Adipocyte (in vitro differentiated cells): ENCODE measurements at regions not wholly inside any gene's neighbourhood (a gene's known extent, or its start where the extent isn't known, plus 50 kb on each side); places are given as distances from the start of the nearest gene placed in this dataset.
"Not testable (repeated sequence)": the region's sequence is repeated elsewhere in the genome, so short reads cannot be mapped to it uniquely, and the experiment has no call there.

Experiments used
- DNase-seq: peaks from one replicate; pipeline ENCODE4 v3.0.0-alpha.2; 2015; ENCODE audit warnings: low read depth
- H3K27me3 ChIP-seq: replicated peaks from 2 replicates; pipeline ENCODE4 v1.7.0; 2013; ENCODE audit warnings: mild to moderate bottlenecking, low read length, moderate library complexity; ENCODE audit not compliant: control insufficient read depth, insufficient read depth
- H3K36me3 ChIP-seq: 2 replicates; pipeline ENCODE4 v1.7.0; 2013; ENCODE audit warnings: low read length, mild to moderate bottlenecking, moderate library complexity; ENCODE audit not compliant: control insufficient read depth, insufficient read depth, severe bottlenecking
- H3K4me1 ChIP-seq: 2 replicates; pipeline ENCODE4 v1.7.0; 2013; ENCODE audit warnings: mild to moderate bottlenecking, low read length, moderate library complexity; ENCODE audit not compliant: control insufficient read depth, insufficient read depth
- H3K4me3 ChIP-seq: 2 replicates; pipeline ENCODE4 v1.7.0; 2013; ENCODE audit warnings: mild to moderate bottlenecking, low read length, moderate library complexity
- H3K9ac ChIP-seq: 2 replicates; pipeline ENCODE4 v1.7.0; 2013; ENCODE audit warnings: mild to moderate bottlenecking, low read length, moderate library complexity
- H3K9me3 ChIP-seq: 2 replicates; pipeline ENCODE4 v1.7.0; 2013; ENCODE audit warnings: mild to moderate bottlenecking, low read length, moderate library complexity; ENCODE audit not compliant: control insufficient read depth

GRCh38 chr18:52156166-52156565 is 183.8 kb upstream of the DCC start:
- DNase-seq = no peak
- H3K36me3 ChIP-seq = no peaks in the 10 kb centered on the region
- H3K9ac ChIP-seq = no peak overlapping the region
- no peaks in the 10 kb centered on the region for H3K4me1 ChIP-seq
- no peaks in the 10 kb centered on the region for H3K27me3 ChIP-seq
- H3K9me3 ChIP-seq = peaks cover 4% of the 10 kb centered on the region
- no peak overlapping the region for H3K4me3 ChIP-seq

GRCh38 chr18:52160636-52161035 is 179.4 kb upstream of the DCC start:
- no peak overlapping the region for H3K4me3 ChIP-seq
- H3K4me1 ChIP-seq = no peaks in the 10 kb centered on the region
- H3K27me3 ChIP-seq = no peaks in the 10 kb centered on the region
- peak; percentile 13 for DNase-seq
- H3K9ac ChIP-seq = no peak overlapping the region
- H3K36me3 ChIP-seq = no peaks in the 10 kb centered on the region
- peaks cover 25% of the 10 kb centered on the region for H3K9me3 ChIP-seq

DNA sequence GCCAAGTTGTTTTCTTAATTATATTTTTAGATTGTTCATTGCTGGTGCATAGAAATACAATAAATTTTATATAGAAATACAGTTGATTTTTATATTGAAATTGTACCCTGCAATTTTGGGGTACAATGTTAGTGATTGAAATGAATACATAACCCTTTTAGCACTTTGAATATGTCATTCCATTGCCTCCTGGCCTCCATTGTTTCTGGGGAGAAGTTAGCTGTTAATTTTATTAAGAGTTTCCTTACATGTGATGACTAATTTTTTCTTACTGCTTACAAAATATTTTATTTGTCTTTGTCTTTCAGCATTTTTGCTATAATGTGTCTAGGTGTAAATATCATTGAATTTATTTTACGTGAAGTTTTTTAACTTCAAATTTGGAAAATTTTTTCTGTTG is 176.5 kb upstream of the DCC start:
- DNase-seq = no peak
- no peak overlapping the region for H3K9ac ChIP-seq
- no peaks in the 10 kb centered on the region for H3K36me3 ChIP-seq
- H3K27me3 ChIP-seq = no peaks in the 10 kb centered on the region
- no peaks in the 10 kb centered on the region for H3K4me1 ChIP-seq
- H3K9me3 ChIP-seq = peaks cover 25% of the 10 kb centered on the region
- no peak overlapping the region for H3K4me3 ChIP-seq

DNA sequence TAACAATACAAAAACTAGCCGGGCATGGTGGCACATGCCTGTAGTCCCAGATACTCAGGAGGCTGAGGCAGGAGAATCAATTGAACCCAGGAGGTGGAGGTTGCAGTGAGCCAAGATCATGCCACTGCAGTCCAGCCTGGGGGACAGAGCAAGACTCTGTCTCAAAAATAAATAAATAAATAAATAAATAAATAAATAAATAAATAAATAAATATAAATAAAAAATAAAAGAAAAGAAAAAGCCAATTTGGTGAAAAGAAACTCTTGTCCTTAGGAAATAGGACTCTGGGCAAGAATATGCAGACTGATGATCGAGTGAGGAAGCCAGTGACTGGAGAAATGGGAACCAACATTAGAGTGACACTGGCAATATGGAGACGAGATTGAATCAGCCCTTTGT is 171.9 kb upstream of the DCC start:
- not testable (repeated sequence) for H3K4me3 ChIP-seq, DNase-seq

DNA sequence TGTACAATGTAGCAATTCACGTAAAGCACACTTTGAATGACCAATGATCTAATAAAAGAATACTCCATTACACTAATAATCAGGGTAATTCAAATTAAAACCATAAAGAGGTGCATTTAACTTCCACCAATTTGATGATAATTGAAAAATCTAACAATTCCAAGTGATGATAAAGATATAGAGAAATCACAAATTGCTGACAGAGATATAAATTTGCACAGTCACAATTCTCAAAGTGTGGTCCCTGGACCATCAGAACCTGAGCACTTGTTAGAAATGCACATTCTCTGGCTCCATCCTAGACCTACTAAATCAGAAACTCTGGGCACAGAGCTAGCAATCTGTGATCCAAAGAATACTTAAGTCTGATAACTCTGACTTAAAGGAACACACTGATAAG is 165.8 kb upstream of the DCC start:
- no peak for DNase-seq
- no peak overlapping the region for H3K4me3 ChIP-seq
- H3K4me1 ChIP-seq = no peaks in the 10 kb centered on the region
- H3K9me3 ChIP-seq = no peaks in the 10 kb centered on the region
- no peaks in the 10 kb centered on the region for H3K27me3 ChIP-seq
- H3K36me3 ChIP-seq = no peaks in the 10 kb centered on the region
- no peak overlapping the region for H3K9ac ChIP-seq

More for the DNA sequence above, 171.9 kb upstream of the DCC start:
- peaks cover 18% of the 10 kb centered on the region for H3K9me3 ChIP-seq
- not testable (repeated sequence) for H3K4me1 ChIP-seq, H3K36me3 ChIP-seq, H3K27me3 ChIP-seq, H3K9ac ChIP-seq

DNA sequence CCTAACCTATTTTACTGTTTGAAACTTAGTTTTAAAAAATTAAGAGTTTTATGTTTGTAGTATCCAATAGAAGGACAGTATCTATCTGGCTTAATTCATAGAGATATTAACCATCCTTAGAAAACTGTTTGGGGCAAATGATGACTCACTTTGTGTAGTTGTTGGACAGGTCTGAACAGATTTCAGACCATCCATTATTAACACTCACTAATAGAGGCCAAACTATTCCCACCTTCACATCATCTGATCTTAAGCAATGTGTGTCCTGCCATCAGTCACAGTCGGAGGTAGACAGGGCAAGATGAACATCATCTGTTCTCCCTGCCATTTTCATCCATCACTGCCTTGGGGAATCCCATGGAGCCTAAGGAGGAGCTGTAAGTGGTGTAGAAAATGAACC is 164.6 kb upstream of the DCC start:
- Histone ChIP-seq H3K9ac (no peak overlapping the region), H3K27me3 (no peaks in the 10 kb centered on the region), H3K36me3 (no peaks in the 10 kb centered on the region), H3K4me1 (no peaks in the 10 kb centered on the region), H3K9me3 (no peaks in the 10 kb centered on the region), H3K4me3 (no peak overlapping the region)
- no peak for DNase-seq

GRCh38 chr18:52183107-52183506 is 156.9 kb upstream of the DCC start:
- Histone ChIP-seq H3K4me1 (no peaks in the 10 kb centered on the region), H3K36me3 (no peaks in the 10 kb centered on the region), H3K9ac (no peak overlapping the region), H3K27me3 (no peaks in the 10 kb centered on the region), H3K9me3 (no peaks in the 10 kb centered on the region), H3K4me3 (no peak overlapping the region)
- no peak for DNase-seq

GRCh38 chr18:52190195-52190594 is 149.8 kb upstream of the DCC start:
- no peak overlapping the region for H3K4me3 ChIP-seq
- no peaks in the 10 kb centered on the region for H3K36me3 ChIP-seq
- H3K9me3 ChIP-seq = no peaks in the 10 kb centered on the region
- no peaks in the 10 kb centered on the region for H3K27me3 ChIP-seq
- no peaks in the 10 kb centered on the region for H3K4me1 ChIP-seq
- no peak overlapping the region for H3K9ac ChIP-seq
- DNase-seq = no peak

DNA sequence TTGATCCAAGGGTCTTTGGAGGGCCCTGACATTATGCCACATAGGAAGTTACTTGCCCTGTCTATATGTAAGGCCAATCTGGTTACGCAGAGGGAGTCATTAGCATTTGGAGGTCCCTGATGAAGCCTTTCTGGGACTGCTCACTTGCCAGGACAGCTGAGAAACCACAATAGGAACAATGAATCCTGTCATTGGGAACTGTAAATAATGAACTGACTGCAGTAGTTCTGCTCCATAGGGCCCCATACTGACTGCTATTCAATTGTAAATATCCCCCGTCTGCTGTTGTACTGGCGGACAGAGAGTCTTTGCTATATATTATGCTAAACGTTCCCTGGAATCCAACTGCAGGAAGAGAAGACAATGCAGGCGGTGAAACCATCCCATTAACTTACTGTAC is 149.4 kb upstream of the DCC start:
- H3K27me3 ChIP-seq = no peaks in the 10 kb centered on the region
- no peak overlapping the region for H3K9ac ChIP-seq
- no peaks in the 10 kb centered on the region for H3K36me3 ChIP-seq
- H3K4me3 ChIP-seq = no peak overlapping the region
- no peaks in the 10 kb centered on the region for H3K4me1 ChIP-seq
- no peaks in the 10 kb centered on the region for H3K9me3 ChIP-seq
- DNase-seq = no peak

DNA sequence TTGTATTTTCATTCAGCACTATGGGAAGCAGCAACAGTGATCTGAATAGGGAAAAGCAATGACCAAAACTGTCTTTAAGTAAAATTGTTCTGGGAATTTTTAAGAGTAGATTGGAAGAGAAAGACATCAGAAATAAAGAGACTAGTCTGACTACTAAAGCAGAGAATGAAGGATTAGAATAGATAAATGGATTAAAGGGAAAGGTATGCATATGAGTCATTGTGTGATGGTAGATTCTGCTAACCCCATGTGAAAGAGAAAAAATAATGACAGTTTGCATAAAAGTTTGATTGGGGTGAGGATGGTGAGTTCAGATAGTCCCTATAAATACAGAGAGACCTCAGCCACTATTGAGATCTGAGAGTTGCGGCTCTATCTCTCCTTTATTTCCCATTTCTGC is 139.6 kb upstream of the DCC start:
- DNase-seq = no peak
- Histone ChIP-seq H3K4me1 (no peaks in the 10 kb centered on the region), H3K36me3 (no peaks in the 10 kb centered on the region), H3K27me3 (no peaks in the 10 kb centered on the region), H3K9ac (no peak overlapping the region), H3K9me3 (peaks cover 6% of the 10 kb centered on the region), H3K4me3 (no peak overlapping the region)

DNA sequence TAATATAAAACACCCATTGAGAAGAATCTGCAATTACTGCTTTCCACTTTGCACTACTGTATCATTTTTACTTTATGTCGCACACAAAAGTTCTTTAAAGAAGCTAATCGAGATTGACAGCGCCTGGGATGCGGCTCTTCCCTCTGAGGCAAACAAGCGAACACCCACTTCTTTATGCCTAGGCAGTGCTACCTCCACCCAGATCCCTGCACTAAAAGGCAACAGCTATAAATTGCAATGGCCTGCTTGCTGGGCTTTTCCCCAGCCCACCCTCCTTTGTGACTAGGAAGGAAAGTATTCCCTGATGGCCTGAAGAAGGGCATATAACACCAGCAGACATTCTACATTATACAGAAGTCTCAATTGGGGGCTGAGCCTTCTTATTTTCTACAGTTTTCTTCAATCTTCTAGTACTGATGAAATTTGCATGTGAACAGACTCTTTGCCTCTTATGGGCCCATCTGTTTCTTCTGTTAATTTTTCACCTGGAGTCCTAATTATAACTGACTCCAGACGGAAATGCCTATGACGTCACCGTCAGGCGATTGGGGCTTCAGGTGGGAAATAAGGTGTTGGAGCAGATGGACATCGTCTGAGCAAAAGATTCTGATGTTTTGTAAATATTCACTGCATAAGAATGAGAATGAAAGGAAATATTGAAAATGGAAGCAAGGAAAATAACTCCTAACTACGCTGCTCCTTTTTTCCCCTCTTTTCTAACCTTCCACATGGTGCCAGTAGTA is 138.9 kb upstream of the DCC start:
- no peaks in the 10 kb centered on the region for H3K36me3 ChIP-seq
- H3K9me3 ChIP-seq = peaks cover 6% of the 10 kb centered on the region
- no peak overlapping the region for H3K4me3 ChIP-seq
- DNase-seq = no peak
- no peaks in the 10 kb centered on the region for H3K27me3 ChIP-seq
- no peaks in the 10 kb centered on the region for H3K4me1 ChIP-seq
- H3K9ac ChIP-seq = no peak overlapping the region

DNA sequence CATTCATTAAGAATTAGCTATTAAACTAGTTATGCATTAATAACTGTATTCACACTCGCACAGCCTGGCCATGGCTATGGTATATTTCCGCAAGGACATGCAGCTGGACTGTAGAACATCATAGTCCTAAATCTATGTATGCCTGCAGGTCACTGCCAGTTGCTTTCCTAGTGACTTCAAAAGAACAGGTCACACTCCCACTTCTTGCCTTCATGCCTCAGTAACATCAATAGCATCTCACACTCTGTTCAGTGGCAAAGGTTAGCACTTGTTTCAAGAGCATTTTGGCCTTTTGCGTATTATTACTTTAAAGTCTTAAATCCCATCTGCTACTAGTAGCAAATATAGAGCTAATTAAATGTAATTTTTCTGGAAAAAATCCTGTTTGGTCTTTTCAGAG is 131.4 kb upstream of the DCC start:
- Histone ChIP-seq H3K9me3 (no peaks in the 10 kb centered on the region), H3K9ac (no peak overlapping the region), H3K4me1 (no peaks in the 10 kb centered on the region), H3K36me3 (no peaks in the 10 kb centered on the region), H3K27me3 (no peaks in the 10 kb centered on the region), H3K4me3 (no peak overlapping the region)
- DNase-seq = no peak
